ENCODE measurements at regions not wholly inside any gene's neighbourhood (a gene's known extent, or its start where the extent isn't known, plus 50 kb on each side); places are given as distances from the start of the nearest gene placed in this dataset.
"Not testable (repeated sequence)": the region's sequence is repeated elsewhere in the genome, so short reads cannot be mapped to it uniquely, and the experiment has no call there.

DNA sequence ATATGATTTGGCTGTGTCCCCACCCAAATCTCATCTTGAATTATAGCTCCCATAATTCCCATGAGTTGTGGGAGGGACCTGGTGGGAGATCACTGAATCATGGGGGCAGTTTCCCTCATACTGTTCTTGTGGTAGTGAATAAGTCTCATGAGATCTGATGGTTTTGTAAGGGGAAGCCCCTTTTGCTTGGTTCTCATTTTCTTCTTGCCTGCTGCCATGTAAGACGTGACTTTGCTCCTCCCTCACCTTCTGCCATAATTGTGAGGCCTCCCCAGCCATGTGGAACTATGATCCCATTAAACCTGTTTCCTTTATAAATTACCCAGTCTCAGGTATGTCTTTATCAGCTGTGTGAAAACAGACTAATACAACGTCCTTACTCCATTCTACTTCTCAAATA is 108.5 kb upstream of the SCAF8 start:
- FAIRE-seq; DNase-seq (ENCODE audit: extremely low spot score, insufficient read length, low read depth): not testable (repeated sequence)

GRCh38 chr6:154625721-154626120 is 107.5 kb upstream of the SCAF8 start:
- FAIRE-seq (no peak), DNase-seq (ENCODE audit: extremely low spot score, insufficient read length, low read depth) (no peak)

DNA sequence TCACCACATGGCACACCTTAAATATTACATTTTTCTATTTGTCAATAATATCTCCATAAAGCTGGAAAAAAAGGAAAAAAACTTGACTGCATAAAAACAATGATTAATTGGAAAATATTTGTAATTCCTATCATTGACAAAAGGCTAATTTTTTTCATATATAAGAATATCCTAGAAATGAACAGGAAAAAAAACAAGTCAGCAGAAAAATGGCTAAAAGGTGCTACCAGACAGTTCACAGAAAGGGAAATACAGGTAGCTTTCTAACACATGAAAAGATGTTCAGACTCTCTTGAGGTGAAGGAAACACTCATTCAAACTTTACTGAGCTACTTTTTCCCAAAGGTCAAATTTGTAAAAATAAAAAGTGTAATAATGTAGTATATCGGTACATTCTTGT is 104.1 kb upstream of the SCAF8 start:
- FAIRE-seq, result no peak
- DNase-seq (ENCODE audit: extremely low spot score, insufficient read length, low read depth), result no peak

DNA sequence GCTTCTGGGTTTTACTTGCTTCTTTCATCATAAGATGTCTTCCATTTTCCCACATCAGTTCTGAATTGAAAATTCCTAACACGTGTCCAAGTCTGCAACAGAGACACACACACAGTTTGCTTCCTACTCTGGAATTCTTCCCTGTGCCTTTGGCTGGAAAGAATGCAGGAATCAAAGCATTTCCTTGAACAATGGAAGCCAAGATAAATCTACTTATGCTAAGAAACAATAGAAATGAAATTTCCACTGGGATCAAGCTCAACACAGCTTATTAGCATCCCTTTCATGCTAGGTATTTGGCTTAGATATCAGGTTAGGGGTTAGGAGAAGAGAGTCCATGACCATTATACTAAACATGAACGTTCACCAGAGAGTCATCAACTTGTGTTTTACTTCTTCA is 101.1 kb upstream of the SCAF8 start:
- no peak for FAIRE-seq

GRCh38 chr6:154637392-154637791 is 95.8 kb upstream of the SCAF8 start:
- FAIRE-seq (no peak), DNase-seq (ENCODE audit: extremely low spot score, insufficient read length, low read depth) (no peak)

More for the DNA sequence above, 101.1 kb upstream of the SCAF8 start:
- no peak for DNase-seq (ENCODE audit: extremely low spot score, insufficient read length, low read depth)

DNA sequence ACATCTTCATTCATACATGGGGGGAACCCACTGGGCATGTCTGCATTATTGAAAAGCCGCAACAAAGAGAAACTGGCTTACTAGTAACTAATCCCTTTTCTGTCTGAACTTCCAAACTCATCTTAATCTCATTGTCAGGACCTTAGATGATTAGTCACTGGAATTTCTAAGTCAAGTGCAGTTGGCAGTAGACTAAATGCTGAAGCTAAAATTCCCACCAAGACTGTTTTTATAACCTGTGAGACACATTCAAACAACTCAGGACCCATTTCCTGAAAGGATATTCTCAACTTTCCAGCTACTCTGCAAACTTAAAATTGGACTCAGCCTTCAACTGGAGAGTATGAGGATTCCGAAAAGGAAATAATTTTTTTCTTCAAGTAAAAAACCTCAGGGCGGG is 94.8 kb upstream of the SCAF8 start:
- FAIRE-seq, result no peak
- no peak for DNase-seq (ENCODE audit: extremely low spot score, insufficient read length, low read depth)

DNA sequence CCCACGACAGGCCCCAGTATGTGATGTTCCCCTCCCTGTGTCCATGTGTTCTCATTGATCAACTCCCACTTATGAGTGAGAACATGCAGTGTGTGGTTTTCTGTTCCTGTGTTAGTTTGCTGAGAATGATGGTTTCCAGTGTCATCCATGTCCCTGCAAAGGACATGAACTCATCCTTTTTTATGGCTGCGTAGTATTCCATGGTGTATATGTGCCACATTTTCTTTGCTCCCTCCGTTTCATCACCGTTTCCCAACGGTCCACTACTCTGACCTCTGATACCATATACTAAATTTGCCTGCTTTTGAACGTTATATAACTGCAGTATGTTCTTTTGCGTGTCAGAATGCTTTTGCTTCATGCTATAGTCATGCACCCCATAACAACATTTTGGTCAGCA is 94.0 kb upstream of the SCAF8 start:
- DNase-seq (ENCODE audit: extremely low spot score, insufficient read length, low read depth); FAIRE-seq: not testable (repeated sequence)

DNA sequence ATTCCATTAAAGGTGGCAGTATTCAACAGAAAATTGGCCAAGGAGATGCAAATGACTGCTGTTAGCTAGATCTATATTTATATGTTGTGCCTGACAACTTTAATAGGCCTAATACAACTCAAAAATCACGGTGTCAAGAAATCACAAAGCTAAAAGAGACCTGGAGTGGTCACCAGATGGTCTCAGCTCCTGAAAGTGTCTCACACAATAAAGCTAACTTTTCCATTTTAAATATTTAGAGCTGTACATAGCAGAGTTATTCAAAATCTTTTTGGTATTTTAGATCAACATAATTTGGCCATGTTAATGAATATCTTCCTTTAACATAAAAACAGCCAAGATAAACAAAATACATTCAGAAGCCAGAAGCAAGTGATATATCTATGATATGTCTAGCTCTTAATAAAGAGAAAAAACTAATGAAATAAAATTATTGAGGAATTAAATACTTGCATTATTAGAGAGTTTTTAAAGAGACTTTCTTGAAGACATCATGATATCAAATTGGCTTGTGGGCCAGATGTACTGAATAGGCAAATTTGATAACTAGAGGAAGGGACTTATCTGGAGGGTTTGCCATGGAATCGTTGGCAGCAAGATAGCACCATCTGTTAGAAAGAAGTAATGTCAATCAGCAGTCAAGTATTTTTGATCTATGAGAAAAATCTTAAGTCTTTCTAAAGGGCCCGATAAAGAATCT is 84.9 kb upstream of the SCAF8 start:
- no peak for FAIRE-seq
- no peak for DNase-seq (ENCODE audit: extremely low spot score, insufficient read length, low read depth)

GRCh38 chr6:154648888-154649205 is 84.4 kb upstream of the SCAF8 start:
- DNase-seq (ENCODE audit: extremely low spot score, insufficient read length, low read depth) (no peak), FAIRE-seq (no peak)

GRCh38 chr6:154649721-154650120 is 83.5 kb upstream of the SCAF8 start:
- FAIRE-seq (no peak), DNase-seq (ENCODE audit: extremely low spot score, insufficient read length, low read depth) (no peak)

DNA sequence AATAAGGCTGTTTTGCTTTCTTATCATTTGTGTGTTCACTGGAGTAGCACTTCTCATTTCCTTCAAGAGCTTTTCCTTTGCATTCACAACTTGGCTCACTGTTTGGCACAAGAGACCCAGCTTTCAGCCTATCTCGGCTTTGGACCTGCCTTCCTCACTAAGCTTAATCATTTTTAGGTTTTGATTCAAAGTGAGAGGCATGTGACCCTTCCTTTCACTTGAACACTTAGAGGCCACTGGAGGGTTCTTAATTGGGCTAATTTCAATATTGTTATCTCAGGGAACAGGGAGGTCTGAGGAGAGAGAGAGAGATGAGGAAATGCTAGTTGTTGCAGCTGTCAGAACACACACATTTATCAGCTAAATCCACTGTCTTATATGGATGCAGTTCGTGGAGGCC is 82.9 kb upstream of the SCAF8 start:
- no peak for DNase-seq (ENCODE audit: extremely low spot score, insufficient read length, low read depth)

GRCh38 chr6:154651656-154652055 is 81.6 kb upstream of the SCAF8 start:
- no peak for DNase-seq (ENCODE audit: extremely low spot score, insufficient read length, low read depth)
- FAIRE-seq, result no peak

More for the DNA sequence above, 82.9 kb upstream of the SCAF8 start:
- peak; percentile 55 for FAIRE-seq

- DNase-seq (ENCODE audit: extremely low spot score, insufficient read length, low read depth), result no peak
These were observed 79.8 kb upstream of the SCAF8 start for GRCh38 chr6:154653385-154653784.

DNA sequence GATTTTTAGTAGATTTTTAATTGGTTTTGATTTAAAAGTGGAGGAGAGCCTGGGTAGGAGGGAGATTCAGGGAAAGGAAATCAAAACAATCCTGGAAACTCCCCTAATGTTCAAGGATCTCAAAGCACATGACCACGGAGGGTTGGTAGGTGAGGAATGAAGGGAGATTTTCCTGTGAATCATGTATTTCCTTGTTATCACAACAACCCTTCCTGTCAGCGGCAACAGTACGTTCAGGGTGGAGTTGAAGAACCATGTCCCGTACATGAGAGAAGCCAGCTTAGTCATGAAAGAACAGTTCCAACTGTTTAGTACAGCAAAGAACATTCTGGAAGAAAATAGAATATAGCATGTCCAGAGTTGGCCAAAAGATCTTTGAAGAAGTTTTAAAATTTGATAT is 79.4 kb upstream of the SCAF8 start:
- FAIRE-seq (no peak), DNase-seq (ENCODE audit: extremely low spot score, insufficient read length, low read depth) (no peak)

More at GRCh38 chr6:154653385-154653784, 79.8 kb upstream of the SCAF8 start:
- no peak for FAIRE-seq

GRCh38 chr6:154656660-154657059 is 76.6 kb upstream of the SCAF8 start:
- DNase-seq (ENCODE audit: extremely low spot score, insufficient read length, low read depth) (no peak), FAIRE-seq (no peak)

GRCh38 chr6:154661768-154662167 is 71.4 kb upstream of the SCAF8 start:
- no peak for FAIRE-seq
- no peak for DNase-seq (ENCODE audit: extremely low spot score, insufficient read length, low read depth)

DNA sequence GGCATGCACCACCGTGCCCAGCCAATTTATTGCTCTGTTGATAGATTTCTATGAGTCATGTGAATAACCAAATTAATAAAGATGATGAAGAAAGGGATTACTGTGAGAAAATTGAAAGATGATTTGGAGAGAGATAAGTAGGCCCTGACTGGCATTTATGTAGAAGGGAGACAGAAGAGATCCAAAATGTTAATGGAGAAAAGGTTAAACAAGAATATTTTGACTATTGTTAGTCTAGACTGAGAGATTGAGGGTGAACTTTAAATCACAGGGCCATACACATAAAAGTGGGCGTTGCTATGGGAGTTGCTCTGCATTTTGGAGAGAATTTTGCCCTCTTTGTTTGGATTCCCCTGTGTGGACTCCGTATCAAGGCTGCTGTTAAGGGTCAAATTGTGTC is 68.9 kb upstream of the SCAF8 start:
- FAIRE-seq, result no peak
- DNase-seq (ENCODE audit: extremely low spot score, insufficient read length, low read depth), result no peak

DNA sequence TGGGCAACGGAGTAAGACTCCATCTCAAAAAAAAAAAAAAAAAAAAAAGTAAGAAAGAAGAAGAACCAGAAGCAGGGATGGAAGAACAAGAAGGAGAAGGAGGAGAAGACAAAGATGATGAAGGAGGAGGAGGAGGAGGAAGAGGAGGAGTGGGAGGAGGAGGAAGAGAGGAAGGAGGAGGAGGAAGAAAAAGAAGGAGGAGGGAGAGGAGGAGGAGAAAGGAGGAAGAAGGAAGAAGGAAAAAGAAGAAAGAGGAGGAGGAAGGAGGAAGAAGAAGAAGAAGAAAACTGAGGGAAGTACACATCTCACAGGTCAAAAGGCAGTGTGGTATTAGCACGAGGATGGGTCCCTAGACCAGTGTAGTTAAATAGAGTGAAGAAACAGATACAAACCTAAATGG is 65.1 kb upstream of the SCAF8 start:
- DNase-seq (ENCODE audit: extremely low spot score, insufficient read length, low read depth) (no peak), FAIRE-seq (no peak)

DNA sequence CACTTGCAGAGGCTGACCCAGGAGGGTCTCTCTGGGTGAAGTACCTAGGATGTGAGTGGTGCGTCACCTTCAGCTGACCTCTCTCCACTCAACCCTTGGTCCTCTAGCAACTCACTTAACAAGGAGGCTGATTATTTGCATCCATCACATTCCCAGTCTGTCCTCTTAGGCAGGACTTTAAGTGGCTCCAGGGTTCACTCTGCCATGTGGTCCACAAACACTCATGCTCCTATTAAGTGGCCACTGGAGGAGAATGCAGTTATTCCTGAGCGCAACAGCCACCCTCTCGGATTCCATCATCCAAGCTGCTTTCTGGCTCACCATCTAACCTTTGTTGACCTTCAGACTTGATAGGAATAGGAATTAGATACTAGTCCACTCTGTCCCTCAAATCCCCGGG is 61.1 kb upstream of the SCAF8 start:
- DNase-seq (ENCODE audit: extremely low spot score, insufficient read length, low read depth) (no peak), FAIRE-seq (no peak)

DNA sequence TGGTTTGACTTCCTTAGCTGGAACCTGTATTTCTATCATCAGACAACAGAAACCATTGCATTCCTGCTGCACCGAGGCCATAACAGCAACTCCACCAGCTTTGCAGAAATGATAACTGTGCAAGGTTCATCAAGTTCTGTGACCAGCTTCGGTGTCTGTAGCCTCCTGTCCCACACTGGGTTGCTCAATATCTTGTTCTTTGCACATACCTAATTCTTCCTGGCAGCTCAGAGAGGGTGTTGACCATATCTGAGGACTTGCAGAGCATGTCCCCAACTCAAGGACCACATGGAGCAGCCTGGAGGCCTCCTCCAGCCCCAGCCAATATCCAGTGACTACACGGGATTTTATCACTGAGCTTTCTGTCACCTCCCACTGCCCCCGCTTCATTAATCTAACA is 59.3 kb upstream of the SCAF8 start:
- DNase-seq (ENCODE audit: extremely low spot score, insufficient read length, low read depth), result no peak
- no peak for FAIRE-seq

DNA sequence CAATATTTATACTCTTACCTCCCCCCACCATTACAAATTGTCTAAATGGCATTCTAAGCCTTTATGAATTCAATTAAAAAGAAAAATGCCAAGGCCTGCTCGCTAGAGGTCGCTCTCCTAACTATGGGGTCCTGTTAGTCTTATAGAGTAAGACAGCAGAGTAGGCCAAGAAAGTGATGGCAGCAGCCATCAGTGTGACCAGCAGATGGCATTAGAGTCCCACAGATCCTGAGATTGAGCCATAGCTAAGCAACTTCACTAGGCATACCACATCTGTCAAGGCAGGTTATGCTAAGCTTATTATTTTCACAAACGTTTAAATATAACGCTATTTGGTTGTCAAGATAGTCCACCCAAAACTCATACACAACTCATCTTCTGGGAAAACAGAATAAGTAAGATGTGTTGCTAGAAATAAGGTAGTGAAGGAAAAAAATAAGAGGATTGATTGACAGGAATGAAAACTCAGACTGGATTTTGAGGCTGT is 57.6 kb upstream of the SCAF8 start:
- peak; percentile 97 for FAIRE-seq

DNA sequence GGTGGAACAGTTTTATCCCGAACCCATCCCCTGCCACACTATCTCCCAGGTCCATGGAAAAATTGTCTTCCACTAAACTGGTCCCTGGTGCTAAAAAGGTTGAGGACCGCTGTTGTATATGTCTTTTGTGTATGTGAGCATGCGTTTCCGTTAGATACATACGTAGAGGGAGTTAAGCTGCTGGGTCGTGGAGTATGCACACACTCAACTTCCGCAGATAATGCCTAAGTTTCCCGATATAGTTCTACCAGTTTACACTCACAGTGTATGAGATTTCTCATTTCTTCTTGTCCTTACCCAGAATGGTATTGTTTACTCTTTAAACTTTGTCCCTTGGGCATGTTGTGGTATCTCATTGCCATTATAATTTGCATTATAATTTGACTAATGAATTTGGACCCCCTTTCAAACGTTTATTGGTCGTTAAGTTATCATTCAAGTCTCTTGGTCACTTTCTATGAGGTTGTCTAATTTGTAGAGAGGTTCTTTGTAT is 50.5 kb upstream of the SCAF8 start:
- FAIRE-seq (no peak), DNase-seq (ENCODE audit: extremely low spot score, insufficient read length, low read depth) (no peak)

More for the DNA sequence above, 57.6 kb upstream of the SCAF8 start:
- peak; percentile 77 for DNase-seq (ENCODE audit: extremely low spot score, insufficient read length, low read depth)

Data from GM18507 (cell line).